A549 (cell line): ENCODE measurements at regions not wholly inside any gene's neighbourhood (a gene's known extent, or its start where the extent isn't known, plus 50 kb on each side); places are given as distances from the start of the nearest gene placed in this dataset.

Source experiments
- ATAC-seq, 2 experiments: fragments of 200-7000 bp in 1 of 2; fragments of >200 bp in 1 of 2; cut with Nextera tagmentation in 1 of 2; cut with Tn5 transposase in 1 of 2; 3 replicates each; pipeline versions ENCODE4 v1.8.0 to v1.9.1; 2018 to 2020; ENCODE audit warnings: mild to moderate bottlenecking in 1 of 2, moderate library complexity in 1 of 2
- CTCF ChIA-PET: fragments of 300-600 bp; sonication (Branson Sonifier 250); formaldehyde crosslinking; extraction: SDS; loops from one replicate; lab custom pipeline; 2021; ENCODE audit warnings: antibody characterized with exemption, inconsistent platforms; lab: Yijun Ruan, JAX
- POLR2A ChIA-PET: fragments of 350-600 bp; formaldehyde crosslinking; extraction: SDS; loops from one replicate; lab custom pipeline; 2021; ENCODE audit warnings: antibody characterized with exemption, inconsistent platforms; lab: Yijun Ruan, JAX
- DNase-seq, 2 experiments: peaks; one replicate each; pipeline versions ENCODE4 v3.0.0 to v3.0.0-alpha.2; 2011 to 2016; ENCODE audit warnings: low read depth in 1 of 2, low spot score in 1 of 2
- FAIRE-seq: peaks from 2 replicates; lab custom pipeline; 2011; peaks lifted over from hg19 to GRCh38; lab: Jason Lieb, UNC
- H3K27ac ChIP-seq, 2 experiments: fragments of >200 bp; sonication (Bioruptor Twin); formaldehyde crosslinking; 3 replicates each; pipeline ENCODE4 v1.5.1; 2016 to 2017
- H3K4me1 ChIP-seq: fragments of >200 bp; sonication (Bioruptor Twin); formaldehyde crosslinking; 3 replicates; pipeline ENCODE4 v1.6.1; 2016
- H3K4me2 ChIP-seq: fragments of >200 bp; sonication (Bioruptor Twin); formaldehyde crosslinking; 3 replicates; pipeline ENCODE4 v1.6.1; 2016
- H3K4me3 ChIP-seq: fragments of >200 bp; sonication (Bioruptor Twin); formaldehyde crosslinking; 3 replicates; pipeline ENCODE4 v1.5.1; 2016
- H3K9me3 ChIP-seq: fragments of >200 bp; sonication (Bioruptor Twin); formaldehyde crosslinking; 3 replicates; pipeline ENCODE4 v1.6.1; 2016
- BCL3 ChIP-seq: fragments of >200 bp; sonication (Bioruptor Twin); formaldehyde crosslinking; IDR thresholded peaks from 3 replicates; pipeline ENCODE4 v1.6.1; 2016
- BHLHE40 ChIP-seq: IDR thresholded peaks from 2 replicates; pipeline ENCODE4 v1.6.1; 2012; ENCODE audit warnings: low read depth, low read length, inconsistent platforms
- CBX8 ChIP-seq: fragments of 200-600 bp; sonication (generic); IDR thresholded peaks from 2 replicates; pipeline ENCODE4 v1.6.1; 2016
- CEBPB ChIP-seq, 2 experiments: fragments of >200 bp in 1 of 2; sonication (Bioruptor Twin) in 1 of 2; formaldehyde crosslinking in 1 of 2; IDR thresholded peaks; 2 replicates each; pipeline ENCODE4 v1.6.1; 2012 to 2016
- CHD2 ChIP-seq: fragments of 150-350 bp; IDR thresholded peaks from 2 replicates; pipeline ENCODE4 v1.6.1; 2014; ENCODE audit warnings: low read length; ENCODE audit not compliant: partially characterized antibody
- EHF ChIP-seq: fragments of 250-450 bp; sonication (Bioruptor Pico); IDR thresholded peaks from 2 replicates; pipeline ENCODE4 v1.5.0; 2020; ENCODE audit warnings: mild to moderate bottlenecking
- EHMT2 ChIP-seq: fragments of 200-600 bp; sonication (generic); IDR thresholded peaks from 2 replicates; pipeline ENCODE4 v1.6.1; 2016; ENCODE audit warnings: antibody characterized with exemption, low read depth, mild to moderate bottlenecking, moderate library complexity
- ELK1 ChIP-seq: fragments of 150-350 bp; IDR thresholded peaks from 2 replicates; pipeline ENCODE4 v1.6.1; 2014; ENCODE audit warnings: low read depth, mild to moderate bottlenecking, low read length
- ESRRA ChIP-seq: fragments of 150-350 bp; IDR thresholded peaks from 2 replicates; pipeline ENCODE4 v1.6.1; 2014; ENCODE audit warnings: mild to moderate bottlenecking, low read length, borderline replicate concordance
- FOSB ChIP-seq: fragments of 250-450 bp; sonication (Bioruptor Pico); IDR thresholded peaks from 2 replicates; pipeline ENCODE4 v1.5.0; 2020; ENCODE audit warnings: mild to moderate bottlenecking, moderate library complexity
- GATA3 ChIP-seq: IDR thresholded peaks from 2 replicates; pipeline ENCODE4 v1.6.1; 2012; ENCODE audit warnings: borderline replicate concordance
- HEYL ChIP-seq: fragments of 250-450 bp; sonication (Bioruptor Pico); IDR thresholded peaks from 2 replicates; pipeline ENCODE4 v1.8.0; 2021; ENCODE audit warnings: mild to moderate bottlenecking, moderate library complexity
- HMGXB4 ChIP-seq: fragments of 250-450 bp; sonication (Bioruptor Pico); IDR thresholded peaks from 2 replicates; pipeline ENCODE4 v1.5.0; 2021; ENCODE audit warnings: mild to moderate bottlenecking, moderate library complexity, borderline replicate concordance
- HOXA7 ChIP-seq: fragments of 250-450 bp; sonication (Bioruptor Pico); IDR thresholded peaks from 2 replicates; pipeline ENCODE4 v1.5.0; 2020; ENCODE audit warnings: mild to moderate bottlenecking, moderate library complexity
- HOXB5 ChIP-seq: fragments of 250-450 bp; sonication (Bioruptor Pico); IDR thresholded peaks from 2 replicates; pipeline ENCODE4 v1.5.0; 2020; ENCODE audit warnings: mild to moderate bottlenecking, moderate library complexity
- KDM1A ChIP-seq: fragments of 200-600 bp; sonication (generic); IDR thresholded peaks from 2 replicates; pipeline ENCODE4 v1.6.1; 2016; ENCODE audit warnings: low read depth, mild to moderate bottlenecking
- MAFK ChIP-seq: fragments of 450-650 bp; IDR thresholded peaks from 2 replicates; pipeline ENCODE4 v1.6.1; 2014; ENCODE audit not compliant: partially characterized antibody
- POLR2A ChIP-seq: IDR thresholded peaks from 2 replicates; pipeline ENCODE4 v1.6.1; 2012; ENCODE audit warnings: mild to moderate bottlenecking, low read length
- RAD21 ChIP-seq, 2 experiments: fragments of >200 bp in 1 of 2; sonication (Bioruptor Twin) in 1 of 2; formaldehyde crosslinking in 1 of 2; IDR thresholded peaks in 1 of 2; conservative IDR thresholded peaks in 1 of 2; 2 replicates in 1 of 2; 3 replicates in 1 of 2; pipeline ENCODE4 v1.6.1; 2012 to 2018; ENCODE audit warnings: inconsistent platforms in 1 of 2
- RCOR1 ChIP-seq: fragments of 150-350 bp; IDR thresholded peaks from 2 replicates; pipeline ENCODE4 v1.6.1; 2014; ENCODE audit warnings: antibody characterized with exemption, low read length, low read depth
- SMC3 ChIP-seq: fragments of >200 bp; sonication (Bioruptor Twin); formaldehyde crosslinking; IDR thresholded peaks from 3 replicates; pipeline ENCODE4 v1.6.1; 2018; ENCODE audit warnings: inconsistent platforms
- SREBF2 ChIP-seq: fragments of 450-650 bp; IDR thresholded peaks from 2 replicates; pipeline ENCODE4 v1.6.1; 2014; ENCODE audit warnings: mild to moderate bottlenecking, moderate library complexity
- TFCP2L1 ChIP-seq: fragments of 250-450 bp; sonication (Bioruptor Pico); IDR thresholded peaks from 2 replicates; pipeline ENCODE4 v1.5.0; 2021; ENCODE audit warnings: mild to moderate bottlenecking
- ZC3H11A ChIP-seq: fragments of 450-650 bp; IDR thresholded peaks from 2 replicates; pipeline ENCODE4 v1.6.1; 2014; ENCODE audit warnings: antibody characterized with exemption, mild to moderate bottlenecking
- ZNF302 ChIP-seq: fragments of 250-450 bp; sonication (Bioruptor Pico); IDR thresholded peaks from 2 replicates; pipeline ENCODE4 v1.9.0; 2021; ENCODE audit warnings: inconsistent platforms, mild to moderate bottlenecking, moderate library complexity
- WGBS: methylation state at CpG from one replicate; pipeline ENCODE4 v1.1.6; 2017; ENCODE audit errors: missing lambda C conversion rate; 5-methylcytosine and 5-hydroxymethylcytosine counted together

GRCh38 chr5:168153263-168153875, 138.1 kb upstream of the WWC1 start:
- no peak for ATAC-seq
- H3K4me2 ChIP-seq, result no peak overlapping the region
- no peak for FAIRE-seq
- H3K27ac ChIP-seq, result no peak overlapping the region
- no peak overlapping the region for H3K4me3 ChIP-seq
- no peak for DNase-seq
- POLR2A ChIA-PET, result no interaction called here
- peaks cover 3% of the 10 kb centered on the region; the same call in 2 of the 3 replicates for H3K9me3 ChIP-seq
- no peaks in the 10 kb centered on the region for H3K4me1 ChIP-seq
- no peak for TF ChIP-seq MAFK
- no peak for TF ChIP-seq SMC3
- no peak for TF ChIP-seq ESRRA
- no peak for TF ChIP-seq BCL3
- TF ChIP-seq BHLHE40, result no peak
- no peak for TF ChIP-seq CBX8
- TF ChIP-seq ZNF302 (CRISPR knock-in tag), result no peak
- no peak for TF ChIP-seq EHMT2
- TF ChIP-seq EHF, result no peak
- TF ChIP-seq HMGXB4 (CRISPR knock-in tag), result no peak
- no peak for TF ChIP-seq CEBPB (IDR thresholded peaks at IDR 0.05)
- TF ChIP-seq CHD2, result no peak
- no peak for TF ChIP-seq HOXB5
- TF ChIP-seq GATA3, result no peak
- TF ChIP-seq SREBF2, result no peak
- no peak for TF ChIP-seq RAD21 (conservative IDR thresholded peaks at IDR 0.05 in 1 of 2, IDR thresholded peaks at IDR 0.05 in 1 of 2)
- TF ChIP-seq, all 56 proteins: peak for 0
- 63% methylated on average over 7 of the region's 7 CpGs for WGBS
- CTCF ChIA-PET, result interaction anchor here (1.2 to 1.5 kb wide), 2 partner anchors 10 to 66 kb away, joined by 3 to 5 read pairs; no protein-coding TSS in a partner anchor

- H3K4me2 ChIP-seq, result no peak overlapping the region
- FAIRE-seq (no peak), ATAC-seq (no peak), DNase-seq (no peak)
- CTCF ChIA-PET, result interaction anchor here (1.5 kb wide), 1 partner anchor 66 kb away, joined by 5 read pairs; no protein-coding TSS in a partner anchor
- peaks cover 3% of the 10 kb centered on the region; the same call in 2 of the 3 replicates for H3K9me3 ChIP-seq
- 20% methylated on average over 6 of the region's 6 CpGs for WGBS
- H3K27ac ChIP-seq, result no peak overlapping the region
- no peaks in the 10 kb centered on the region for H3K4me1 ChIP-seq
- TF ChIP-seq HMGXB4 (CRISPR knock-in tag) (no peak), FOSB (CRISPR knock-in tag) (no peak), ZC3H11A (no peak), ZNF302 (CRISPR knock-in tag) (no peak), TFCP2L1 (CRISPR knock-in tag) (no peak), RCOR1 (no peak), HEYL (CRISPR knock-in tag) (no peak), HOXA7 (CRISPR knock-in tag) (no peak), SMC3 (no peak), SREBF2 (no peak), POLR2A (no peak), ESRRA (no peak), KDM1A (no peak), CEBPB (IDR thresholded peaks at IDR 0.05) (no peak), ELK1 (no peak)
- POLR2A ChIA-PET, result no interaction called here
- H3K4me3 ChIP-seq, result no peak overlapping the region
These were observed 137.6 kb upstream of the WWC1 start for GRCh38 chr5:168153876-168154270.
